Fibroblast of pulmonary artery (primary cell): ENCODE measurements at regions not wholly inside any gene's neighbourhood (a gene's known extent, or its start where the extent isn't known, plus 50 kb on each side); places are given as distances from the start of the nearest gene placed in this dataset.

Experiments
- DNase-seq: peaks from one replicate; pipeline ENCODE4 v3.0.0-alpha.2; 2010; ENCODE audit warnings: low read depth
- H3K4me3 ChIP-seq: replicated peaks from 2 replicates; pipeline ENCODE4 v1.5.1; 2011; ENCODE audit warnings: low read depth, mild to moderate bottlenecking, control low read depth, low read length, moderate library complexity
- TF ChIP-seq, protein P1 (sequence below): IDR thresholded peaks from 2 replicates; pipeline ENCODE4 v1.5.1; 2011; ENCODE audit warnings: mild to moderate bottlenecking, control low read depth, low read length, inconsistent platforms; ENCODE audit errors: missing control alignments

DNA sequence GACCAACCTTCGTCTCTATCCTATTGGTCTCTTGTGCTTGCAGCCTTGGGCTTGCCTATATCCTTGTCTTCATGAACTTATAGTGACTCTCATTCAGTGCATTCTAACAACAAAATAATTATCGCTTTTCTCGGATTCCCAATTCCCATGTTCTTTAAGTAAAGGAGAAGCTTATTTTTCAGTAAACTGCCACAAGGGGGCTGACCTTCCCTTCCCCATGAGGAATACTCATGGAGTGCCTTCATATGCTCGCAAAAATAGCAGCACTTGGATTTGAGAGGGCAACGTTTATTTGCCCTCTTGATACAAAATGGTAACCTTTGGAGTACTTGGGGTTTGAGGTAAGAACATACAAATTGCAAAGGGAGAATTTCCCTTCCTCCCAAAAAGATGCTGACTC is 183.2 kb upstream of the TENT5D start:
- no peak for DNase-seq
- H3K4me3 ChIP-seq: no peak overlapping the region
- TF ChIP-seq, protein P1, sequence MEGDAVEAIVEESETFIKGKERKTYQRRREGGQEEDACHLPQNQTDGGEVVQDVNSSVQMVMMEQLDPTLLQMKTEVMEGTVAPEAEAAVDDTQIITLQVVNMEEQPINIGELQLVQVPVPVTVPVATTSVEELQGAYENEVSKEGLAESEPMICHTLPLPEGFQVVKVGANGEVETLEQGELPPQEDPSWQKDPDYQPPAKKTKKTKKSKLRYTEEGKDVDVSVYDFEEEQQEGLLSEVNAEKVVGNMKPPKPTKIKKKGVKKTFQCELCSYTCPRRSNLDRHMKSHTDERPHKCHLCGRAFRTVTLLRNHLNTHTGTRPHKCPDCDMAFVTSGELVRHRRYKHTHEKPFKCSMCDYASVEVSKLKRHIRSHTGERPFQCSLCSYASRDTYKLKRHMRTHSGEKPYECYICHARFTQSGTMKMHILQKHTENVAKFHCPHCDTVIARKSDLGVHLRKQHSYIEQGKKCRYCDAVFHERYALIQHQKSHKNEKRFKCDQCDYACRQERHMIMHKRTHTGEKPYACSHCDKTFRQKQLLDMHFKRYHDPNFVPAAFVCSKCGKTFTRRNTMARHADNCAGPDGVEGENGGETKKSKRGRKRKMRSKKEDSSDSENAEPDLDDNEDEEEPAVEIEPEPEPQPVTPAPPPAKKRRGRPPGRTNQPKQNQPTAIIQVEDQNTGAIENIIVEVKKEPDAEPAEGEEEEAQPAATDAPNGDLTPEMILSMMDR: no peak

DNA sequence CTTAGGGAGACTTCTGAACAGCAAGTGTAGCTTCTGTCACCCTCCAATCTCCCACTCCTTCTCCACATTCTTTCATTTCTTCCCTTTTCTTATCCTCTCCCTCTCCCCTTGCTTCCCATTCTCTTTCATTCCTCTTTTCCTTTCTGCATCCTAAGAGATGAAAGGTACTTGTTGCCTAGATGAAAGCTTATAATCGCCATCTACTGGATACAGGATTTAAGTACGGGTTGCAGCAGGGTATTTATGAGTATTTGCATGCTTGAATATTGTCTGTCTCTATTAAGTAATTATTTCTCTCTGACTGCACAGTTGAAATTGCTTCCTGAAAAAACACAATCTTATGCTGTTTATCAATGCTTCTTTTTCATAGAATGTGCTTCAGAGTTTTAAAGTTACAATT is 174.0 kb upstream of the TENT5D start:
- TF ChIP-seq, protein P1: no peak
- no peak for DNase-seq
- H3K4me3 ChIP-seq: no peak overlapping the region

DNA sequence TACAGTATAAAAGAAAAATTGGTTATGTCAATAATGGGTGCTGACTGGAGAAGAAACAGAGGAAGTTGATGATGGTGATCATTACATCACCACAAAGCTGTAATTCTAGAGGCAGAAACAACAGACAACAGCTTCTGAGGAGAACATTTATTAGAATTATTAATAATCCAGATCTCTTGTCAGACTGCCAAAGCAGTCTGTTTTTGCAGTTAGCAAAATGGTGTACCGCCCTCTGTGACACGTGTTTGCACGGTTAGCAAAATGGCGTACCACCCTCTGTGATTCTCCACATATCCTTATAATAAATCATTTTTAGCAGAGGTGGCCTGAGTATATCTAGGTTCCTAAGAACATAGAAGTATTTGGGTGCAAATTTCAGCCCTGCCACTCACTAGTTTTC is 154.0 kb upstream of the TENT5D start:
- H3K4me3 ChIP-seq: no peak overlapping the region
- DNase-seq: no peak
- TF ChIP-seq, protein P1: no peak

DNA sequence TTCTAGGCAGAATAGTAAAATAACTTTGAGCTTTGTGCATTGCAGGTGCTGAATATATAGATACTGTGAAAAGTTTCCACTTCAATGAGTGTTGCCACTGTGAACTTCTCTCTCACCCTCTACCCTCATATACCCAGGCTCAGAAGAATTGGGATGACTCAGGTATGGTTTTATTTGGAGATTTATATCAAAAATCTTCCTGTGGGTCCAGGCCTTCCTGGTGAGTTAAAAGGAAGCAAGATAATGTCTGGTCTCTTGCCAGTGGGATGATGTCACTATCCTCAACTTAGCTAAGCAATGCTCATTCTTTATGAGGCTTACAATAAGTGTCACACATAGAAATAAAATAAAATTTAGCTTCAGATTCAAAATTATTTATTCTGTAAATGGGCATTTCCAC is 153.3 kb upstream of the TENT5D start:
- H3K4me3 ChIP-seq: no peak overlapping the region
- DNase-seq: no peak

DNA sequence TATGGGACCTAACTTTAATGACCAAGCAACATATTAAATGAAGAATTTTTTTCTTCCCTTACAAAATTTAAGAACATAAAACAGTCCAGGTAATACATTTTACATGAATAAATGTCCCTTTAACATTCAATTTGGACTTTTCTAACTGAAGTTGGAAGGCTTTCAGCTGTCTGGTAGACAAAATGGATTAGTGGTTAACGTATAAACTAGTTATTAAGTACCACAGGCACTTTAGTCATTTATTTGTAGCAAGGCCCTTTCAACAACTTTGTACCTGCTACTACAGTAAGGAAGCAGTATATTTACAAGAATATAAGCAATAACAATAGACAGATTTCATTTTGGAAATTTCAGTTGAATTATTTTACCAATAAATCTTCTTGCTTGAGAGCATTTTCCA is 152.5 kb upstream of the TENT5D start:
- no peak overlapping the region for H3K4me3 ChIP-seq
- TF ChIP-seq, protein P1: no peak
- no peak for DNase-seq

More for the DNA sequence above, 153.3 kb upstream of the TENT5D start:
- TF ChIP-seq, protein P1: no peak

DNA sequence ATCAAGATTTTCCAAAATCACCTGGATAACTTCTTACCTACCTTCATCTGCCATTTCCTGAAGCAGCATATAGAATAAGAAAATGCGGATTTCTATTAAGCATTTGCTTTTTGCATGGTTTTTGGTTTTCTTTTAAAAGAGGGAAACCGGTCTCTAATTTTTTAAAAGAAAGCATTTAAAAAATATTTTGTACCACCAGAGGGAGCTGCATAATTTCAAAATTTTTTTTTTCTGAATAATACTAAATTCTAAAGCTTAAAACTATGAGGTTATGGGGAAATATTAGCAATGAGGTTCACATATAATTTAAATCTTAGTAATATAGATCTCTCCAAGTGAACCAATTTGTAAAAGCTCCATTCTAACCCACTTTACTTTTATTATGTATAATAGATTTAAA is 137.7 kb upstream of the TENT5D start:
- no peak overlapping the region for H3K4me3 ChIP-seq
- TF ChIP-seq, protein P1: peak; percentile 6
- no peak for DNase-seq

DNA sequence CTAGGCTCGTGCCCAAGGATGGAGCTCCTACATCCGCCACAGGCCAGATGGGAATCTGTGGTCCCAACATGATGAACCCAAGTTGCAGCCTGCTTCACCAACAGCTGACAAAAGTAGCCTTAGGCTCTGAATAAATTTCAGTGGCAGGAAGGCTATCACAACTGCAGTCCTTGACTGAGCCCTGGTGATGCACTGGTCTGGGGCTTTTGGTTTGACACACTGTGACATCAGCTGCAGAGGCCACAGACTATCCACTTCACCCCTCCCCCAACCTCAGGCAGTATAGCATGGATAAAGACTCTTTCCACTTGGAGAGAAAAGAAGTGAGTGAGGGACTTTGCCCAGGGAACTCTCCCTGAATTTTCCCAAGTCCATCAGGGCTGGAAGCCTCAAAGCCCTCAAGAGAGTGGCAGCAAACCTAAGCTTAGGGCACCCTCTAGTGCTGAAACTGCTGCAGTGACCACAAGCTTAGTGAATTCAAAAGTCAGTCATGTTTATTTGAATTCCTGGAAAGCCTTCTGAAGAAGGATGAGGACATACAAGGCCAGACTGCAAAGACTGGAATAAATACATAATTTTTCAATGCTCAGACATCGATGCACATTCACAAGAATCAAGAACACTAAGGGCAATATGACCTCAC is 135.0 kb upstream of the TENT5D start:
- TF ChIP-seq, protein P1: peak; percentile 31
- peak; percentile 28 for DNase-seq
- no peak overlapping the region for H3K4me3 ChIP-seq
